ENCODE measurements at regions not wholly inside any gene's neighbourhood (a gene's known extent, or its start where the extent isn't known, plus 50 kb on each side); places are given as distances from the start of the nearest gene placed in this dataset.

- TF ChIP-seq ZC3H10 (CRISPR knock-in tag; IDR thresholded peaks at IDR 0.05) (no peak), RARB (CRISPR knock-in tag; IDR thresholded peaks at IDR 0.05) (no peak), TSHZ2 (CRISPR knock-in tag; IDR thresholded peaks at IDR 0.05) (no peak), ZFP30 (CRISPR knock-in tag; IDR thresholded peaks at IDR 0.05) (no peak), TCF4 (CRISPR knock-in tag; IDR thresholded peaks at IDR 0.05; ENCODE audit: borderline replicate concordance) (no peak), TOX (CRISPR knock-in tag; IDR thresholded peaks at IDR 0.05; ENCODE audit: borderline replicate concordance) (no peak), ARNTL (CRISPR knock-in tag; IDR thresholded peaks at IDR 0.05; ENCODE audit: borderline replicate concordance, low read depth) (no peak), CSRNP3 (CRISPR knock-in tag; IDR thresholded peaks at IDR 0.05) (no peak), OSR1 (CRISPR knock-in tag; IDR thresholded peaks at IDR 0.05) (no peak), GLIS3 (CRISPR knock-in tag; IDR thresholded peaks at IDR 0.05) (no peak), ZFP3 (CRISPR knock-in tag; IDR thresholded peaks at IDR 0.05) (no peak), BACH2 (CRISPR knock-in tag; IDR thresholded peaks at IDR 0.05; ENCODE audit: borderline replicate concordance) (no peak), CSDC2 (CRISPR knock-in tag; IDR thresholded peaks at IDR 0.05) (no peak)
- TF ChIP-seq, protein P1, sequence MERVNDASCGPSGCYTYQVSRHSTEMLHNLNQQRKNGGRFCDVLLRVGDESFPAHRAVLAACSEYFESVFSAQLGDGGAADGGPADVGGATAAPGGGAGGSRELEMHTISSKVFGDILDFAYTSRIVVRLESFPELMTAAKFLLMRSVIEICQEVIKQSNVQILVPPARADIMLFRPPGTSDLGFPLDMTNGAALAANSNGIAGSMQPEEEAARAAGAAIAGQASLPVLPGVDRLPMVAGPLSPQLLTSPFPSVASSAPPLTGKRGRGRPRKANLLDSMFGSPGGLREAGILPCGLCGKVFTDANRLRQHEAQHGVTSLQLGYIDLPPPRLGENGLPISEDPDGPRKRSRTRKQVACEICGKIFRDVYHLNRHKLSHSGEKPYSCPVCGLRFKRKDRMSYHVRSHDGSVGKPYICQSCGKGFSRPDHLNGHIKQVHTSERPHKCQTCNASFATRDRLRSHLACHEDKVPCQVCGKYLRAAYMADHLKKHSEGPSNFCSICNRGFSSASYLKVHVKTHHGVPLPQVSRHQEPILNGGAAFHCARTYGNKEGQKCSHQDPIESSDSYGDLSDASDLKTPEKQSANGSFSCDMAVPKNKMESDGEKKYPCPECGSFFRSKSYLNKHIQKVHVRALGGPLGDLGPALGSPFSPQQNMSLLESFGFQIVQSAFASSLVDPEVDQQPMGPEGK (CRISPR knock-in tag; IDR thresholded peaks at IDR 0.05; ENCODE audit: borderline replicate concordance), result no peak
Observed at GRCh38 chr3:36192901-36193300, 187.4 kb upstream of the STAC start.
